Panc1 (cell line): ENCODE measurements at regions not wholly inside any gene's neighbourhood (a gene's known extent, or its start where the extent isn't known, plus 50 kb on each side); places are given as distances from the start of the nearest gene placed in this dataset.
A peak's percentile ranks its signal among the peaks of the same experiment; 100 is the strongest.

Experiments
- POLR2AphosphoS5 ChIP-seq: IDR thresholded peaks from 2 replicates; pipeline ENCODE4 v1.6.1; 2012; ENCODE audit warnings: mild to moderate bottlenecking, low read depth, low read length, moderate library complexity
- TF ChIP-seq, protein P1 (sequence below): fragments of 450-650 bp; IDR thresholded peaks from 2 replicates; pipeline ENCODE4 v1.5.1; 2017; ENCODE audit warnings: mild to moderate bottlenecking

DNA sequence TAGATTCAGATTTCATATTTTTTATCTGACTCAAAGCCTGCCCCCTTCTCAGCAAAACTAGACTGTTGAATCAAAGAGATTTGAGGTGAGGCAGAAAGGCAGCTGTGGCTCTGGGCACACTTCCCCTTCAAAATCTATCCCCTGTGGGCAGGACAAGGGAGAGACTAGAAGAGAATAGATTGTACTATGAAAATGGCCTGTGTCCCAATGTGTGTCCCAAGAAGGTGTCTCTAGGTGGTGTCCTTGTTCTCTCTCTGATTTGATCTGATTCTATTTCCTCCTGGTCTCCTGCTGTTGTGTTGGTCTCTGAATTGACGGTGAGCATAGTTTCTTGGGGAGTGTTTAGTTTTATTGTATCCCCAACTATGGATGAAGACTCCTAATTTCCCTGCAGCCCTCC lies 565.8 kb upstream of the ATP2B1 start:
- TF ChIP-seq, protein P1, sequence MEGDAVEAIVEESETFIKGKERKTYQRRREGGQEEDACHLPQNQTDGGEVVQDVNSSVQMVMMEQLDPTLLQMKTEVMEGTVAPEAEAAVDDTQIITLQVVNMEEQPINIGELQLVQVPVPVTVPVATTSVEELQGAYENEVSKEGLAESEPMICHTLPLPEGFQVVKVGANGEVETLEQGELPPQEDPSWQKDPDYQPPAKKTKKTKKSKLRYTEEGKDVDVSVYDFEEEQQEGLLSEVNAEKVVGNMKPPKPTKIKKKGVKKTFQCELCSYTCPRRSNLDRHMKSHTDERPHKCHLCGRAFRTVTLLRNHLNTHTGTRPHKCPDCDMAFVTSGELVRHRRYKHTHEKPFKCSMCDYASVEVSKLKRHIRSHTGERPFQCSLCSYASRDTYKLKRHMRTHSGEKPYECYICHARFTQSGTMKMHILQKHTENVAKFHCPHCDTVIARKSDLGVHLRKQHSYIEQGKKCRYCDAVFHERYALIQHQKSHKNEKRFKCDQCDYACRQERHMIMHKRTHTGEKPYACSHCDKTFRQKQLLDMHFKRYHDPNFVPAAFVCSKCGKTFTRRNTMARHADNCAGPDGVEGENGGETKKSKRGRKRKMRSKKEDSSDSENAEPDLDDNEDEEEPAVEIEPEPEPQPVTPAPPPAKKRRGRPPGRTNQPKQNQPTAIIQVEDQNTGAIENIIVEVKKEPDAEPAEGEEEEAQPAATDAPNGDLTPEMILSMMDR = peak; percentile 14; the same call in 1 of the 2 replicates
- TF ChIP-seq POLR2AphosphoS5 = no peak
